ENCODE measurements at regions not wholly inside any gene's neighbourhood (a gene's known extent, or its start where the extent isn't known, plus 50 kb on each side); places are given as distances from the start of the nearest gene placed in this dataset.
"Not testable (repeated sequence)": the region's sequence is repeated elsewhere in the genome, so short reads cannot be mapped to it uniquely, and the experiment has no call there.

DNA sequence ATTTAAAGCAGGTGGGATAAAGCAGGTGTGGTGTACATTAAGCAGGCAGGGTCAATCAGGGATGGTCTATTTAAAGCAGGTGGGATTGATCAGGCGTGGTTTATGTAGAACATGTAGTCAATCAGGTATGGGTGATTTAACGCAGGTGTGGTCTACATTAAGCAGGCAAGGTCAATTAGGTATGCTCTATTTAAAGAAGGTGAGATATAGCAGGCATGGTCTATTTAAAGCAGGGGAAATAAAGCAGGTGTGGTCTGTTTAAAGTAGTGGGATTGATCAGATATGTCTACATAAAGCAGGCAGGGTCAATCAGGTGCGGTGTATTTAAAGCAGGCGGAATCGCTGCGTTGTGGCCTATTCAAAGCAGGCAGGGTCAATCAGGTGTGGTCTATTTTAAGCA lies 88.6 kb upstream of the MXRA5 start:
- DNase-seq, result no peak

DNA sequence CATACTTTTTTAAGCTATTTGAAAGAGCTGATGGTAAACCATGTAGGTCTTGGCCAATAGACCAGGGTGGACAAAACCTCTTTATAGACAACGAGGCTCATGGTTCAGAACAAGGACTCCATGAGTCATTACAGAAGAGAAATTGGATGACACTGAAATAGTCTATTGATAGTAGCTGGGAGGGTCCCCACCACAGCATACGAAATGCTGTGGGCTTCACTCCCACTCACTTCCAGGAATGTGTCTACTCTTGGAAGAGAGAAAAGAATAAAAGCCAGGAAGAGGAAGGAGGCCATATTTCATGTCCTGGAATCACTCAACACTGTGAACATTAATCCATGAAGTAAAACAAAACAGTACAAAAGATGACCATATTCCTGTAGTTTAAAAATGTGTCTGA lies 82.3 kb upstream of the MXRA5 start:
- DNase-seq, result no peak

GRCh38 chrX:3426552-3426951 lies 80.1 kb upstream of the MXRA5 start:
- no peak for DNase-seq

DNA sequence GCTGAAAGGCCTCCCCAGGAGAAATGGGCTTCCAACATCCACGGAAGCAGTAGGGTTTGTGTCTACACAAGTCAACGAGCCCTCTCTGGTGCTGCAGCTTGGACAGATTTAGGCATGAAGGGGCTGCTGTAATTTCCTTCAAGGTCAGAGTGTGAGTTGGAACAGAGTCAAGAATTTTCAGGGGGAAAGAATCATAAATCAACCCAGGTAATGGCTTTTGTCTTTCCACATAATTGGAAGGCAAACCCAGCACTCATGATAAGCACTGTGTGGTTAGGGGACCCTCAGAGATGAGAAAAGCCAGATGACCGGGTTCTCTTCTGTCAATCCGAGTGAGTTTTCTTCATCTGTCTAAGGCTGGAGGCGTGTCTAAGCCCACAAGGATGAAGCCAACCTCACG lies 78.6 kb upstream of the MXRA5 start:
- DNase-seq, result no peak

- no peak for DNase-seq
These were observed 73.9 kb upstream of the MXRA5 start for GRCh38 chrX:3420316-3420715.

- no peak for DNase-seq
These were observed 68.6 kb upstream of the MXRA5 start for GRCh38 chrX:3415011-3415410.

- not testable (repeated sequence) for DNase-seq
These were observed 65.2 kb upstream of the MXRA5 start for GRCh38 chrX:3411626-3412025.

DNA sequence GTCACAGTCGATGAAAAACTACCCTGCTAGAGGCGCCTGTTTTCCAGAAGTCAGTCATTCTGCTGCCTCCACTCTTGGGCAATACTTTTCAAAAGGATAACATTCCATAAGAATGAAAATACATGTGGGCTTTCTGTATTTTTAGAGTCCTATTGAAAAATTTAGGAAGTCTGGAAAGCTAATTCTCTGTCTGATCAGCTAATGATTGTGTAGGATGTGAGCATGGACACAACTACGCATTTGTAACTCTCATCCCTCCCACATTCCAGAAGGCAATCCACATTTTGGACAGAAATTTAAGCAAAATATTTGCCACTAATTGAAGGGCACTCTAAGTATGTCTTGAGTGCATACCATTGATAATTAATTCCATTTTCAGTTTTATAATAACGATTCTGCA lies 63.5 kb upstream of the MXRA5 start:
- not testable (repeated sequence) for DNase-seq

GRCh38 chrX:3407781-3408180 lies 61.3 kb upstream of the MXRA5 start:
- no peak for DNase-seq

DNA sequence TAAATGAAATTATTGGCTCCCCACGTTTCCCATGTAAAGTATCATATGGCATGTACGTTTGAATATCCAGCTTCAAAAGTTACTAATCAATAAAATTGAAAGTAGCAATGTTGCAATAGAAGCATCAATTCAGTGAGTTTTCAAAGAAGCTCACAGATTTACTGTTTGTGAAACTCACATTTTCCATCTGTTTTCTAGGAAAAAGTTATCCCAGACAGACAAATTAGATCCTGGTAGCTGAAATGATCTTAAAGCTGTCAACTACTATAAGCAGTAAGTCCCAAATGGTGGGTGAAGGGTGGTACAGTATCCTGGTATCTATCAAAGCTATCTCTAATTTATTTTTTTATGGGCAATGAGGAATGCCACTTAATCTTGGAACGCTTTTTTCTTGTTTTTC lies 60.7 kb upstream of the MXRA5 start:
- no peak for DNase-seq

DNA sequence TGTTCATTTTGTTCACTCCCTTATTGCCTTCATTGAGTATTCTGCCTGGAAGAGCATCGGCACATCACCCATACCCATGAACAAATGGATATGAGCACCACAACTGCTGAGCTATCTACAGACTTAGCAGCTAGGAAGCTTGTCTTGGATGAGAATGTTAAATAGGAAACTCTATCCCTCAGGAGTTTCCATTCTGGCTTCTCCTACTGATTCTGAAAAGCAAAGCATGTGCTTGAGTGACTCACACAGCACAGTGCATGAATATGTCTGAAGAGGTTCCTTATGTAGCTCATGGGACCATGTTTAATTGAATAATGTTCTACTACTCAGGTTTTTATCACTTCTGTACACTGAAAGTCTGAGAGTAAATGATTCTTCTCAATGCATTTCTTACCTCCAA lies 57.3 kb upstream of the MXRA5 start:
- no peak for DNase-seq
